Panc1 (cell line): ENCODE measurements at regions not wholly inside any gene's neighbourhood (a gene's known extent, or its start where the extent isn't known, plus 50 kb on each side); places are given as distances from the start of the nearest gene placed in this dataset.

Experiments
- ATAC-seq: fragments of 200-7000 bp; cut with Tn5 transposase; 2 replicates; pipeline ENCODE4 v1.9.1; 2020; ENCODE audit warnings: mild to moderate bottlenecking, moderate library complexity
- BruUV-seq: library from RNA; stranded (reverse); fragments of 400-500 nt; replicated peaks from 2 replicates; lab custom pipeline; 2021; lab: Mats Ljungman, UMichigan
- CTCF ChIA-PET: fragments of 300-600 bp; sonication (Branson Sonifier 250); formaldehyde crosslinking; loops from one replicate; lab custom pipeline; 2022; ENCODE audit warnings: antibody characterized with exemption; lab: Charles Lee
- POLR2A ChIA-PET: fragments of 300-600 bp; sonication (Branson Sonifier 250); formaldehyde crosslinking; loops from one replicate; lab custom pipeline; 2022; ENCODE audit warnings: antibody characterized with exemption; lab: Charles Lee
- DNase-seq: peaks from one replicate; pipeline ENCODE4 v3.0.0-alpha.2; 2010; ENCODE audit warnings: low read depth, low spot score
- H3K27ac ChIP-seq: 2 replicates; pipeline ENCODE4 v1.5.1; 2011; ENCODE audit warnings: mild to moderate bottlenecking, low read length, inconsistent platforms
- H3K27me3 ChIP-seq: fragments of 200-500 bp; sonication (Bioruptor generic); 2 replicates; pipeline ENCODE4 v1.6.0; 2014; ENCODE audit warnings: low read length, inconsistent platforms; ENCODE audit not compliant: control insufficient read depth, insufficient read depth
- H3K36me3 ChIP-seq: fragments of 200-500 bp; sonication (Bioruptor generic); 2 replicates; pipeline ENCODE4 v1.5.1; 2014; ENCODE audit warnings: inconsistent platforms, mild to moderate bottlenecking, low read length, moderate library complexity; ENCODE audit not compliant: control insufficient read depth, insufficient read depth
- H3K4me1 ChIP-seq: 2 replicates; pipeline ENCODE4 v1.5.1; 2011; ENCODE audit warnings: inconsistent platforms, mild to moderate bottlenecking, low read length, moderate library complexity; ENCODE audit not compliant: control insufficient read depth, insufficient read depth
- H3K4me3 ChIP-seq, 2 experiments: 2 replicates each; pipeline ENCODE4 v1.5.1; 2011 to 2012; ENCODE audit warnings: low read depth in 2 of 2, low read length in 2 of 2, mild to moderate bottlenecking in 2 of 2, inconsistent platforms in 1 of 2, moderate library complexity in 1 of 2
- H3K9me3 ChIP-seq: fragments of 200-500 bp; sonication (Bioruptor generic); 2 replicates; pipeline ENCODE4 v1.5.1; 2014; ENCODE audit warnings: low read depth, mild to moderate bottlenecking, inconsistent platforms, low read length, moderate library complexity; ENCODE audit not compliant: control insufficient read depth, insufficient read depth
- CTCF ChIP-seq: fragments of 450-650 bp; IDR thresholded peaks from 2 replicates; pipeline ENCODE4 v1.5.1; 2017; ENCODE audit warnings: mild to moderate bottlenecking
- POLR2AphosphoS5 ChIP-seq: IDR thresholded peaks from 2 replicates; pipeline ENCODE4 v1.6.1; 2012; ENCODE audit warnings: mild to moderate bottlenecking, low read depth, low read length, moderate library complexity
- SIN3A ChIP-seq: IDR thresholded peaks from 2 replicates; pipeline ENCODE4 v1.6.1; 2012; ENCODE audit warnings: low read depth, mild to moderate bottlenecking, low read length, moderate library complexity, borderline replicate concordance; ENCODE audit not compliant: insufficient read depth
- TCF7L2 ChIP-seq: IDR thresholded peaks from 2 replicates; pipeline ENCODE4 v1.6.1; 2011; ENCODE audit warnings: mild to moderate bottlenecking, low read depth, low read length, inconsistent platforms
- in situ Hi-C: cut with HindIII; loops from 2 replicates; pipeline ENCODE4 v1.10.0; 2016; ENCODE audit warnings: low sequenced_read_pairs, low pct_unique_long_range_greater_than_20kb
- intact Hi-C: fragments of 100-400 bp; cut with micrococcal nuclease; formaldehyde crosslinking; loops from one replicate; pipeline ENCODE4 v1.10.0; 2022; ENCODE audit not compliant: unreplicated experiment
- TF ChIP-seq, protein P1 (sequence below), 2 experiments: IDR thresholded peaks; 2 replicates each; pipeline ENCODE4 v1.6.1; 2011 to 2012; ENCODE audit warnings: low read depth in 2 of 2, control low read depth in 1 of 2, low read length in 1 of 2, mild to moderate bottlenecking in 1 of 2, moderate library complexity in 1 of 2; ENCODE audit not compliant: insufficient read depth in 1 of 2

- ChIA-PET POLR2A (no interaction called here), CTCF (no interaction called here)
- Histone ChIP-seq H3K4me3 (no peak overlapping the region), H3K27me3 (no peaks in the 10 kb centered on the region), H3K9me3 (no peaks in the 10 kb centered on the region), H3K4me1 (no peaks in the 10 kb centered on the region), H3K27ac (no peak overlapping the region), H3K36me3 (no peaks in the 10 kb centered on the region)
- no TSS peak for BruUV-seq
- no peak for ATAC-seq
- TF ChIP-seq CTCF (no peak), POLR2AphosphoS5 (no peak), TCF7L2 (no peak), SIN3A (no peak)
- TF ChIP-seq, protein P1, sequence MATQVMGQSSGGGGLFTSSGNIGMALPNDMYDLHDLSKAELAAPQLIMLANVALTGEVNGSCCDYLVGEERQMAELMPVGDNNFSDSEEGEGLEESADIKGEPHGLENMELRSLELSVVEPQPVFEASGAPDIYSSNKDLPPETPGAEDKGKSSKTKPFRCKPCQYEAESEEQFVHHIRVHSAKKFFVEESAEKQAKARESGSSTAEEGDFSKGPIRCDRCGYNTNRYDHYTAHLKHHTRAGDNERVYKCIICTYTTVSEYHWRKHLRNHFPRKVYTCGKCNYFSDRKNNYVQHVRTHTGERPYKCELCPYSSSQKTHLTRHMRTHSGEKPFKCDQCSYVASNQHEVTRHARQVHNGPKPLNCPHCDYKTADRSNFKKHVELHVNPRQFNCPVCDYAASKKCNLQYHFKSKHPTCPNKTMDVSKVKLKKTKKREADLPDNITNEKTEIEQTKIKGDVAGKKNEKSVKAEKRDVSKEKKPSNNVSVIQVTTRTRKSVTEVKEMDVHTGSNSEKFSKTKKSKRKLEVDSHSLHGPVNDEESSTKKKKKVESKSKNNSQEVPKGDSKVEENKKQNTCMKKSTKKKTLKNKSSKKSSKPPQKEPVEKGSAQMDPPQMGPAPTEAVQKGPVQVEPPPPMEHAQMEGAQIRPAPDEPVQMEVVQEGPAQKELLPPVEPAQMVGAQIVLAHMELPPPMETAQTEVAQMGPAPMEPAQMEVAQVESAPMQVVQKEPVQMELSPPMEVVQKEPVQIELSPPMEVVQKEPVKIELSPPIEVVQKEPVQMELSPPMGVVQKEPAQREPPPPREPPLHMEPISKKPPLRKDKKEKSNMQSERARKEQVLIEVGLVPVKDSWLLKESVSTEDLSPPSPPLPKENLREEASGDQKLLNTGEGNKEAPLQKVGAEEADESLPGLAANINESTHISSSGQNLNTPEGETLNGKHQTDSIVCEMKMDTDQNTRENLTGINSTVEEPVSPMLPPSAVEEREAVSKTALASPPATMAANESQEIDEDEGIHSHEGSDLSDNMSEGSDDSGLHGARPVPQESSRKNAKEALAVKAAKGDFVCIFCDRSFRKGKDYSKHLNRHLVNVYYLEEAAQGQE (IDR thresholded peaks at IDR 0.05; ENCODE audit: insufficient read depth in 1 of 2, low read depth in 2 of 2, low read length in 1 of 2) = no peak
- intact Hi-C loops = loop anchor here (5.0 kb wide), 1 partner anchor 1161 kb away; the partner anchor contains the start of gene IGFBP3
- no peak for DNase-seq
- in situ Hi-C loops = no loop called here
Observed at GRCh38 chr7:47083476-47084250, 498.2 kb downstream of the TNS3 start.

GRCh38 chr7:47080816-47081215 lies 501.1 kb downstream of the TNS3 start:
- in situ Hi-C loops (no loop called here), intact Hi-C loops (loop anchor here (5.0 kb wide), 1 partner anchor 1159 kb away; the partner anchor contains the start of gene IGFBP3)
- ATAC-seq (no peak), DNase-seq (no peak)
- Histone ChIP-seq H3K9me3 (no peaks in the 10 kb centered on the region), H3K27ac (no peak overlapping the region), H3K36me3 (no peaks in the 10 kb centered on the region), H3K4me3 (no peak overlapping the region), H3K4me1 (no peaks in the 10 kb centered on the region), H3K27me3 (no peaks in the 10 kb centered on the region)
- POLR2A ChIA-PET = no interaction called here
- no peak for TF ChIP-seq SIN3A
- TF ChIP-seq, protein P1 (IDR thresholded peaks at IDR 0.05; ENCODE audit: insufficient read depth in 1 of 2, low read depth in 2 of 2, low read length in 1 of 2) = no peak
- TF ChIP-seq POLR2AphosphoS5 = no peak
- no peak for TF ChIP-seq TCF7L2
- no peak for TF ChIP-seq CTCF
- BruUV-seq = no TSS peak
- CTCF ChIA-PET = no interaction called here
